IPS-NIHi11 (cell line): ENCODE measurements at regions not wholly inside any gene's neighbourhood (a gene's known extent, or its start where the extent isn't known, plus 50 kb on each side); places are given as distances from the start of the nearest gene placed in this dataset.

Experiments used
- DNase-seq: peaks from one replicate; pipeline ENCODE4 v3.0.0; 2012; ENCODE audit warnings: mixed read lengths, low spot score

- no peak for DNase-seq
Measured at GRCh38 chr4:114177628-114178027, 198.2 kb upstream of the ARSJ start.

GRCh38 chr4:114178392-114178791, 198.9 kb upstream of the ARSJ start:
- no peak for DNase-seq

GRCh38 chr4:114180481-114180880, 201.0 kb upstream of the ARSJ start:
- DNase-seq, result peak; percentile 51

- no peak for DNase-seq
Measured at GRCh38 chr4:114184901-114185300, 205.5 kb upstream of the ARSJ start.

- no peak for DNase-seq
Measured at GRCh38 chr4:114187592-114187991, 208.1 kb upstream of the ARSJ start.

GRCh38 chr4:114191496-114191895, 212.0 kb upstream of the ARSJ start:
- DNase-seq, result no peak

- DNase-seq, result peak; percentile 16
Measured at GRCh38 chr4:114192854-114193253, 213.4 kb upstream of the ARSJ start.

GRCh38 chr4:114193624-114194399, 214.4 kb upstream of the ARSJ start:
- no peak for DNase-seq

- no peak for DNase-seq
Measured at GRCh38 chr4:114196606-114197005, 217.2 kb upstream of the ARSJ start.

GRCh38 chr4:114200026-114200425, 220.6 kb upstream of the ARSJ start:
- DNase-seq, result no peak

- DNase-seq, result no peak
Measured at GRCh38 chr4:114205261-114205660, 225.8 kb upstream of the ARSJ start.

GRCh38 chr4:114208574-114209151, 229.2 kb upstream of the ARSJ start:
- DNase-seq, result no peak

GRCh38 chr4:114209584-114209983, 230.1 kb upstream of the ARSJ start:
- DNase-seq, result no peak

GRCh38 chr4:114211556-114211955, 232.1 kb upstream of the ARSJ start:
- no peak for DNase-seq

- peak; percentile 14 for DNase-seq
Measured at GRCh38 chr4:114217150-114217817, 237.8 kb upstream of the ARSJ start.

- DNase-seq, result no peak
Measured at GRCh38 chr4:114223580-114223979, 244.1 kb upstream of the ARSJ start.

GRCh38 chr4:114225436-114225835, 246.0 kb upstream of the ARSJ start:
- DNase-seq, result no peak

- no peak for DNase-seq
Measured at GRCh38 chr4:114226179-114226578, 246.7 kb upstream of the ARSJ start.

GRCh38 chr4:114226968-114227760, 247.7 kb upstream of the ARSJ start:
- DNase-seq, result no peak

- no peak for DNase-seq
Measured at GRCh38 chr4:114229706-114230105, 250.3 kb upstream of the ARSJ start.

GRCh38 chr4:114236171-114236769, 256.8 kb upstream of the ARSJ start:
- DNase-seq, result no peak

- DNase-seq, result no peak
Measured at GRCh38 chr4:114237997-114238396, 258.6 kb upstream of the ARSJ start.
